Keratinocyte (primary cell): ENCODE measurements at regions not wholly inside any gene's neighbourhood (a gene's known extent, or its start where the extent isn't known, plus 50 kb on each side); places are given as distances from the start of the nearest gene placed in this dataset.

ENCODE experiments used
- DNase-seq: peaks from one replicate; pipeline ENCODE4 v3.0.0-alpha.2; 2011; ENCODE audit warnings: low read depth, missing footprints, low spot score
- FAIRE-seq: peaks from 2 replicates; lab custom pipeline; 2011; peaks lifted over from hg19 to GRCh38; lab: Jason Lieb, UNC
- H2AFZ ChIP-seq: 2 replicates; pipeline ENCODE4 v1.6.0; 2012; ENCODE audit warnings: low read length, control low read depth, inconsistent platforms; ENCODE audit not compliant: control insufficient read depth
- H3K27ac ChIP-seq: 2 replicates; pipeline ENCODE4 v1.5.1; 2011; ENCODE audit warnings: low read length; ENCODE audit not compliant: control insufficient read depth, insufficient read depth
- H3K27me3 ChIP-seq: 3 replicates; pipeline ENCODE4 v1.6.0; 2011; ENCODE audit warnings: low read length; ENCODE audit not compliant: control insufficient read depth, insufficient read depth; ENCODE audit errors: extremely low read depth
- H3K36me3 ChIP-seq, 2 experiments: 2 replicates in 1 of 2; 3 replicates in 1 of 2; pipeline ENCODE4 v1.5.1; 2011; ENCODE audit warnings: low read length in 2 of 2, mild to moderate bottlenecking in 1 of 2; ENCODE audit not compliant: control insufficient read depth in 2 of 2, insufficient read depth in 2 of 2; ENCODE audit errors: extremely low read depth in 1 of 2
- H3K4me1 ChIP-seq: 3 replicates; pipeline ENCODE4 v1.5.1; 2011; ENCODE audit warnings: low read length; ENCODE audit not compliant: control insufficient read depth, insufficient read depth; ENCODE audit errors: extremely low read depth
- H3K4me2 ChIP-seq: 3 replicates; pipeline ENCODE4 v1.6.0; 2011; ENCODE audit warnings: low read depth, low read length; ENCODE audit not compliant: control insufficient read depth, insufficient read depth; ENCODE audit errors: extremely low read depth
- H3K4me3 ChIP-seq, 3 experiments: fragments of 200-600 bp in 1 of 3; sonication (generic) in 1 of 3; 2 replicates in 2 of 3; 3 replicates in 1 of 3; pipeline ENCODE4 v1.5.1; 2011 to 2016; ENCODE audit warnings: low read length in 3 of 3, mild to moderate bottlenecking in 3 of 3, control low read depth in 2 of 3, inconsistent platforms in 1 of 3, low read depth in 1 of 3, mixed read lengths in 1 of 3, mixed run types in 1 of 3, moderate library complexity in 1 of 3; ENCODE audit not compliant: control insufficient read depth in 2 of 3, insufficient read depth in 2 of 3; ENCODE audit errors: extremely low read depth in 1 of 3
- H3K79me2 ChIP-seq: 2 replicates; pipeline ENCODE4 v1.6.0; 2012; ENCODE audit warnings: low read length; ENCODE audit not compliant: control insufficient read depth, insufficient read depth
- H3K9ac ChIP-seq: 3 replicates; pipeline ENCODE4 v1.6.0; 2011; ENCODE audit warnings: low read length; ENCODE audit not compliant: control insufficient read depth, insufficient read depth; ENCODE audit errors: extremely low read depth
- H3K9me1 ChIP-seq: 3 replicates; pipeline ENCODE4 v1.6.0; 2011; ENCODE audit warnings: low read length; ENCODE audit not compliant: control insufficient read depth, insufficient read depth; ENCODE audit errors: extremely low read depth
- H3K9me3 ChIP-seq: 2 replicates; pipeline ENCODE4 v1.5.1; 2012; ENCODE audit warnings: low read depth, low read length; ENCODE audit not compliant: control insufficient read depth
- H4K20me1 ChIP-seq: 3 replicates; pipeline ENCODE4 v1.6.0; 2011; ENCODE audit warnings: low read length; ENCODE audit not compliant: control insufficient read depth, insufficient read depth; ENCODE audit errors: extremely low read depth
- CTCF ChIP-seq, 3 experiments: IDR thresholded peaks in 1 of 3; conservative IDR thresholded peaks in 1 of 3; optimal IDR thresholded peaks in 1 of 3; 2 replicates in 2 of 3; 3 replicates in 1 of 3; pipeline versions ENCODE3 to v1.5.1; 2011; ENCODE audit warnings: low read length in 3 of 3, mild to moderate bottlenecking in 3 of 3, moderate library complexity in 2 of 3, control low read depth in 1 of 3, inconsistent platforms in 1 of 3; ENCODE audit not compliant: insufficient read depth in 2 of 3; ENCODE audit errors: extremely low read depth in 1 of 3
- dilution Hi-C: fragments of 300-500 bp; cut with MboI; formaldehyde crosslinking; loops from one replicate; pipeline ENCODE4 v1.7.0; 2020; ENCODE audit warnings: low sequenced_read_pairs; ENCODE audit not compliant: extremely low pct_ligation_motif_present

- Histone ChIP-seq H4K20me1 (no peaks in the 10 kb centered on the region), H3K4me3 (no peak overlapping the region), H3K4me1 (no peaks in the 10 kb centered on the region), H3K27ac (no peak overlapping the region), H3K79me2 (no peaks in the 10 kb centered on the region), H3K36me3 (no peaks in the 10 kb centered on the region), H3K27me3 (no peaks in the 10 kb centered on the region), H3K9me3 (no peaks in the 10 kb centered on the region), H3K9me1 (no peaks in the 10 kb centered on the region), H3K4me2 (no peak overlapping the region), H3K9ac (no peak overlapping the region), H2AFZ (no peak overlapping the region)
- TF ChIP-seq CTCF (optimal IDR thresholded peaks at IDR 0.05 in 1 of 3, IDR thresholded peaks at IDR 0.05 in 1 of 3, conservative IDR thresholded peaks at IDR 0.05 in 1 of 3; ENCODE audit: extremely low read depth in 1 of 3, insufficient read depth in 2 of 3, low read length in 3 of 3) = no peak
- DNase-seq (no peak), FAIRE-seq (no peak)
- dilution Hi-C loops = no loop called here
Measured at GRCh38 chr7:49721441-49721840, 52.0 kb upstream of the VWC2 start.
